HS-5 (cell line): ENCODE measurements at regions not wholly inside any gene's neighbourhood (a gene's known extent, or its start where the extent isn't known, plus 50 kb on each side); places are given as distances from the start of the nearest gene placed in this dataset.

Experiments
- DNase-seq: peaks from one replicate; pipeline ENCODE4 v3.0.0-alpha.2; 2012; ENCODE audit warnings: low read depth

- no peak for DNase-seq
These were observed 572.9 kb upstream of the ZFP42 start for GRCh38 chr4:187422655-187423054.

GRCh38 chr4:187424636-187425035 is 570.9 kb upstream of the ZFP42 start:
- no peak for DNase-seq

DNA sequence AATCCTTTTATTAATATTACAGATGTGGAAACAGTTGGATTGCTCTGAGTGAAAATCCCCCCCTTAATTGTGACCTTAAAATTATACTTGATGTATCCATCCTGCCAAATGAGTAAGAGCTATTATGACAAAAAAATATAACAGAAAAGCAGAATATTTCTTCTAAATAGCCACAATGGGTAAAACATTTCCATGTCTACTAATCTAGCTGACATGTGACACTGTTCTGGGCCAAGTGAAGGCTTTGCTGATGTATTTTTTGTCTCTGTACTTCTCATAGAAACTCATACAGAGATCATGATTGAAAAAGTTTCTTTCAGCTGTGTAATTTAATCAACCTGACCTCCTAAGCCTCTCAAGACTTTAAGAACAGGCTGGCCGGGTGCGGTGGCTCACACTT is 569.1 kb upstream of the ZFP42 start:
- DNase-seq, result no peak

- DNase-seq, result no peak
These were observed 563.3 kb upstream of the ZFP42 start for GRCh38 chr4:187432310-187432709.

- DNase-seq, result no peak
These were observed 562.4 kb upstream of the ZFP42 start for GRCh38 chr4:187433141-187433540.

- DNase-seq, result no peak
These were observed 559.3 kb upstream of the ZFP42 start for GRCh38 chr4:187436251-187436650.

DNA sequence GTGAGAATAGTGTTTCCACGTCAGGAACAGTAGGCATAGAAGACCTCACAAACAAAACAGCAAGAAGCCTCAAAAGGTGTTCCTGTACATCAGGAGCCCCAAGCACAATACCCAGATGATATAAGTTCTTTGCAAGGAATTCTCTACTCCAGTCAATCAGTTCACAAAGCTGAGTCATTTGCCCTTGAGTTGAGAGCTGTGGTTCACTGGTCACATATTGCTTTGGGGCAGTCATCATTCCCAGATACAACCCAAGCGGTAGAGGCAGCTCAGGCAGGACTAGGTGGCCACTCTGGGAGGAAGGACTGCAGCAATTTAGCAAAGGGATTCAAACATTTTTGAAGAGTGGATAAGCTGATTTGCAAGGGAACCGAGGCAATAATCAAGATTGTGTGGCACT is 551.5 kb upstream of the ZFP42 start:
- DNase-seq, result no peak

GRCh38 chr4:187449702-187450101 is 545.9 kb upstream of the ZFP42 start:
- DNase-seq, result no peak

DNA sequence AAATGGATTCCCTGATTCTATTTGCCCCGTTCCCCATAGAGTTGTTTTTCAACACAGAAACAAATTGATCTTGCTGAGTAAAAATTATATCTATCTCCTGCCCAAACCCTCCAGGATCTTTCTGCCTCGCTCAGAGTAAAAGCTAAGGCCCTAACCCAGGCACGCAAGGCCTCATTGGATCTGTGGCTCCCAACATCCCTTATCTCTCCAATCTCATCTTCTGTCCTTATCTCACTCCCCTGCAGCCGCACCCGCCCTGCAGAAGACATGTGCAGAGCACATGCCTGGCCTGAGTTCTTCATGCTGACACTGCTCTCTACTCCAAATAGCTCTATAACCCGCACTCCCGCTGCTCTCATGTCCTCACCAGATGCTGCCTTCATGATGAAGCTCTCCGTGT is 543.8 kb upstream of the ZFP42 start:
- DNase-seq, result no peak

- DNase-seq, result no peak
These were observed 535.6 kb upstream of the ZFP42 start for GRCh38 chr4:187460016-187460415.

- no peak for DNase-seq
These were observed 531.0 kb upstream of the ZFP42 start for GRCh38 chr4:187464573-187464972.

- DNase-seq, result no peak
These were observed 528.3 kb upstream of the ZFP42 start for GRCh38 chr4:187467224-187467623.

- DNase-seq, result no peak
These were observed 525.9 kb upstream of the ZFP42 start for GRCh38 chr4:187469627-187470026.

GRCh38 chr4:187470061-187470460 is 525.5 kb upstream of the ZFP42 start:
- no peak for DNase-seq

- no peak for DNase-seq
These were observed 521.3 kb upstream of the ZFP42 start for GRCh38 chr4:187474238-187474637.

DNA sequence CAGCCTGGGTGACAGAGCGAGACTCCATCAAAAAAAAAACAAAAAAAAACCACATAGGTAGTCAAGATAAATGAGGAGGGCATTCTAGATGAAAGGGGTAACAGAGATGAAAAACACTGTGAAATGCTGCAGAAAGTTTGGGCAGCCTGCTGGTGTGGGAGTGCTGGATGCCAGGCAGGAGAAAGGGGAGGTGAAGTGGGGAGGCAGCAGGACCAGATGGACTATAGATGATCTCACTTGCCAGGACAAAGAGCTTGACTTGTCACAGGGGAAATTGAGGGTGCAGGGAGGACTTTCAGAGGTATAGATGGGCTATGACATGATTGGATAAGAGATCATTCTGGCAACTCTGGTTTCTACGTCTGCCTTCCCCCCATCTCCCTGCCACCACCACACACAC is 519.7 kb upstream of the ZFP42 start:
- DNase-seq, result no peak

DNA sequence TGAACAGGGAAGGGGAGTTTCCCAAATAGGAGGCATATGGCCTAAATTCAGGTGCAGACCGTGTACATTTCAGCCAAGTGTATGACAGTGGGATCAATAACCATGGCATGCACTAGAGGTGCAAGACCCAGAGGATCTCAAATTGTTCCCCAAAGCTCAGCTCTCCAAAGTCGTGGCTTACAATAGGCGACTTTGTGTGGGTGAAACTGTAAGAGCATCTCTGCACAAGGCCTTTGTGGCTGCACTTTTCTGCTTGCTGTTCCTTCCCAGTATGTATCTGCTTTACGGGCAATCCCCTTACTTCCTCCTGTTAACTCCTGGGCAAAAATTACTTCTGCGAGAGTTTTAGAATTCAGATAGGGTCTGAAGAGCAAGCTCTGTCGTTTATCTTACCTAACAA is 518.3 kb upstream of the ZFP42 start:
- no peak for DNase-seq

GRCh38 chr4:187478292-187479140 is 517.1 kb upstream of the ZFP42 start:
- peak; percentile 22 for DNase-seq

- no peak for DNase-seq
These were observed 516.1 kb upstream of the ZFP42 start for GRCh38 chr4:187479511-187479910.

- no peak for DNase-seq
These were observed 515.1 kb upstream of the ZFP42 start for GRCh38 chr4:187480146-187481145.

GRCh38 chr4:187484186-187484585 is 511.4 kb upstream of the ZFP42 start:
- no peak for DNase-seq

DNA sequence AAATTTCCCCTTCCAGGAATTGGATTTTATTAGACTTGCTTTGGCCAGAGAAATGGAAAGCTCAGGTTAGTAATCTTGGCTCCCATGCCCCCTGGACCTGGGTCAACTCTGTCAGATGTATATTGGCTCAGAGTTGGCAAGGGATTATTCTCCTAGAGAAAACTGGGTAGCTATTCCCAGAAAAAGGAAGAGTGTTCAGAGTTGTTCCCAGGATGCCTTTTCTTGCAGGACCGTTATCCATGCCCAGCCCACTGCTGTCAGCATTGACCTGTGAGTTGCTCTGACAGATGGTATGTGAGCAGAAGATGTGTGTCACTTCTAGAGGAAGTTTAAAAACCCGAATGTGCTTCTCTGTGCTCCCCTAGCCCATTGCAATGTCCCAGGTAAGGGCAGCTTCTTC is 509.9 kb upstream of the ZFP42 start:
- no peak for DNase-seq

DNA sequence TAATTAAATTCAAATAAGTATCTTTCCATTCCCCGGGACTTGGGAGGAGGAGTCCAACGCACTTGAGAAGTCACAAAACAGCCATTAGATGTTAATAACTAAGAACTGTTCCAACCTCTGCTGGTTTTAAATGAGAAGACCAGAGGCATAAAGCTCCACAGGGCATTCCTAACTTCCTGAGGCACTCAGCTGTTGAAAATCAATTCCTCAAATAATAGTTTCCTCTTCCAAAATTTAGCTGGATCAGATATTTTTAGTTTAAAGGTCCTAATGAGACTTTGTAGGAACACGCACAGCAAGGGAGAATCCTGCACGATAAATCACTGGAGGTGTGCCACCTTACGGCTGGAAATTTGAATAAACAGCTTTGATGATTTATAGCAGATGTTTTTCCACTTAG is 504.3 kb upstream of the ZFP42 start:
- no peak for DNase-seq
